IPS-18c (cell line): ENCODE measurements at regions not wholly inside any gene's neighbourhood (a gene's known extent, or its start where the extent isn't known, plus 50 kb on each side); places are given as distances from the start of the nearest gene placed in this dataset.
"Not testable (repeated sequence)": the region's sequence is repeated elsewhere in the genome, so short reads cannot be mapped to it uniquely, and the experiment has no call there.

ENCODE experiments used
- H3K4me3 ChIP-seq: 2 replicates; pipeline ENCODE4 v1.7.0; 2013; ENCODE audit warnings: low read depth, mild to moderate bottlenecking, low read length, moderate library complexity; ENCODE audit not compliant: insufficient read depth
- H3K9me3 ChIP-seq: one replicate; pipeline ENCODE4 v1.6.1; 2013; ENCODE audit warnings: mild to moderate bottlenecking, low read length, moderate library complexity; ENCODE audit not compliant: control insufficient read depth, insufficient read depth

DNA sequence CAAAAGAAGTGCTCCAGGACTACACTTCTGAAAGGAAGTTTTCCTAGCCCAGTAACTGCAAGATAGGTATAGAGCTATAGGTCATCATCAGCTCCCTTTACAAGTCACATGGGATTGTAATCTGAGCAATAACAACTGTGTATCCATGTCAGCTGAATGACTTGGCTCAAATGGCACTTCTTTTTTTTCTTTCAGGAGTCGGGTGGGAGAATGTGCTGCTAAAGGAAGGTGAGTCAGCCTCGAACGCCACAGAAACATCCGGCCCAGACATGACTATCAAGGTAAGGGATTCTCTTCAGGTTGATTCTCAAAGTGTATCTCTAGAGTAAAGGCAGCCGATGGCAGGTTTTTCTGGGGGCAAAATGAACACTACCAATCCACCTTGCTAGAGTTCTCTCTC, 192.2 kb downstream of the C9orf152 start:
- Histone ChIP-seq H3K9me3 (no peaks in the 10 kb centered on the region), H3K4me3 (no peak overlapping the region)

DNA sequence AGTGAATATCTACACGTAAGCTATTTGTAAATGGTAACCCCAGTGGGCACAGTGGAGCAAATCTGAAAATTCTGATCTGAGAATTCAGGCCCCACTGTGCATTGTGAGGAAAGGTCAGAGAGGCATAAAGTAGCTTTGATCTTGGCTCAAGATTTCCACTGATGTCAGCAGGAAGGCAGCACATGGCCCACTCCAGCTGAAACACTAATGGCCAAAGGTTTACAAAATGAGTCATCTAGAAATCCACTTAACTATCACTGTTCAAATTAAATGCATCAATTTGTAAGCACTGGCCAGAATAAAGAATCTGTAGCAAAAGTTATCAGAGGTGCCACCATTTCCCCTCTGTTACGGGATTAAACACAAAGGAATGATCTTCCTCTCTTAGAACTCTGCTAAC, 191.6 kb downstream of the C9orf152 start:
- H3K4me3 ChIP-seq = no peak overlapping the region
- H3K9me3 ChIP-seq = no peaks in the 10 kb centered on the region

DNA sequence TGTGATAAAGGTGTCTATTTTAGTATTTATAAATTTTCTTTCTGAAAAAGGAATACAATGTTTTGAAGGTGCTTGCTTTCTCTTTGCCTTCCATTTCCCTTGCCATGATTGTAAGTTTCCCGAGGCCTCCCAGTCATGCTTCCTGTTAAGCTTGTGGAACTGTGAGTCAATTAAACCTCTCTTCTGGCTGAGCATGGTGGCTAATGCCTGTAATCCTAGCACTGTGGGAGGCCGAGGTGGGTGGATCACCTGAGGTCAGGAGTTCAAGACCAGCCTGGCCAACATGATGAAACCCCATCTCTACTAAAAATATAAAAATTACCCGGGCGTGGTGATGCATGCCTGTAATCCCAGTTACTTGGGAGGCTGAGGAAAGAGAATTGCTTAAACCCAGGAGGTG, 187.7 kb downstream of the C9orf152 start:
- H3K9me3 ChIP-seq, H3K4me3 ChIP-seq: not testable (repeated sequence)

DNA sequence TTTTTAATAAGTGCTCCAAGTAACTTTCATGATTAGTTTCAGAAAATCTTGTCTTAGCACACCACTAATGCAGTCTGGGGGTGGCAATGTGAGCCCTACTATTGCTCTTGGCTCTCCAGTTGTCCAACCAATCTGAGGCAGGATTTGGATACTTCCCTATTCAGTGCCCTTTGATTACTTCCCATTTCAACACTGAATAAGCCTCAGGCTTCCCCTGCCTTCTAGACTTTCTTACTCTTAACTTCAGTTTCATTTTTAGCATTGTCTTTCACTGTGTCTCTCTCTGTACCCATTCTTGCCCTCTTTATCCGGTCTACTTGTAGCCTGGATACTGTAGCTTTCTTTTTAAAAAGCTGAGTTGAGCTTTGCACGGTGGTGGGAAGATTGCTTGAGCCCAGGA, 186.1 kb downstream of the C9orf152 start:
- Histone ChIP-seq H3K4me3 (no peak overlapping the region), H3K9me3 (no peaks in the 10 kb centered on the region)

DNA sequence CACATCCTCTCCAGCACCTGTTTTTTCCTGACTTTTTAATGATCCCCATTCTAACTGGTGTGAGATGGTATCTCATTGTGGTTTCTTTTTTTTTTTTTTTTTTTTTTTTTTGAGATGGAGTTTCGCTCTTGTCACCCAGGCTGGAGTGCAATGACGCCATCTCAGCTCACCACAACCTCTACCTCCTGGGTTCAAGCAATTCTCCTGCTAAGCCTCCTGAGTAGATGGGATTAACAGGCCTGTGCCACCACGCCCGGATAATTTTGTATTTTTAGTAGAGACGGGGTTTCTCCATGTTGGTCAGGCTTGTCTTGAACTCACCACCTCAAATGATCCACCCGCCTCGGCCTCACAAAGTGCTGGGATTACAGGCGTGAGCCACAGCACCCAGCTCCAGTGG, 184.7 kb downstream of the C9orf152 start:
- not testable (repeated sequence) for H3K4me3 ChIP-seq, H3K9me3 ChIP-seq

DNA sequence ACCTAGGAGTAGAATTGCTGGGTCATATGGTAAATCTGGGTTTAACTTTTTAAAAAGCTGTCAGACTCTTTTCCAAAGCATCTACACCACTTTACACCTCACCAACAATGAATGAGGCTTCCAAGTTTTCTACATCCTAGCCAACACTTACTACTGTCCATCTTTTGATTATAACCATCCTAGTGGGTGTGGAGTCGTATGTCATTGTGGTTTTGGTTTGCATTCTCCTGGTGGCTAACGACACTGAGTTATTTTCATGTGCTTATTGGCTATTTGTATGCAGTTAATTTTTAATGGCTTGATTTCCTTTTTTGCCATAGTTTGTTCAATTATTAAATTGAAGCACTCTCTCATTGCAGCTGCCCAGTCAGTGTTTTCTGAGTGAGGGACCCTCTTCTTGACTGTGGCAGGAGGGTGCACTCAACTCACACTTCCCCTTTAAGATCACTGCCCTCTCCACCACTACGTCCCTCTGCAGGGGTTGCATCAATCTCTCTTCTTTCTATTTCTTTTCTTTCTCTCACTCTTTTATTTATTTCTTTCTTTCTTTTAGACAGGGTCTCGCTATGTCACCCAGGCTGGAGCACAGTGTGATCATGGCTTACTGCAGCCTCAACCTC, 182.3 kb downstream of the C9orf152 start:
- no peaks in the 10 kb centered on the region for H3K9me3 ChIP-seq
- no peak overlapping the region for H3K4me3 ChIP-seq

DNA sequence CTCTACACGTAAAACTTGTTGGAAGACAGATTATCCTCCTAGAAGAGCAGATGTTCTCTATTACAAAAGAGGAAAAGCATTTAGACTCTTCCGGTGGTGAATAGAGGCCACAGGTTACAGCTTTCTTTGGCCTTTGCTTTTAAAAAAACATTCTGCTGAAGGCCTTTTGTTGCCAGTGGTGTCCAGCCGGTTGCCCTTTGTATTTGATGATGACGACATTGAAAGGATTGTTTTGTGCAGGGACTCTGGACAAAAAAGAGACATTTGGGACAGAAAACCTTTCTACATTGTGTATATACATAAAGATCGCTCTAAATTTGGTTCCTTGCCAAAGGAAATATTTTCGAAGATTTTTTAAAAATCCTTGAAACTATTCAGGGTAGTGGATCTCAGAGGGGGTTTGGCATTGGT, 180.3 kb downstream of the C9orf152 start:
- no peaks in the 10 kb centered on the region for H3K9me3 ChIP-seq
- no peak overlapping the region for H3K4me3 ChIP-seq

DNA sequence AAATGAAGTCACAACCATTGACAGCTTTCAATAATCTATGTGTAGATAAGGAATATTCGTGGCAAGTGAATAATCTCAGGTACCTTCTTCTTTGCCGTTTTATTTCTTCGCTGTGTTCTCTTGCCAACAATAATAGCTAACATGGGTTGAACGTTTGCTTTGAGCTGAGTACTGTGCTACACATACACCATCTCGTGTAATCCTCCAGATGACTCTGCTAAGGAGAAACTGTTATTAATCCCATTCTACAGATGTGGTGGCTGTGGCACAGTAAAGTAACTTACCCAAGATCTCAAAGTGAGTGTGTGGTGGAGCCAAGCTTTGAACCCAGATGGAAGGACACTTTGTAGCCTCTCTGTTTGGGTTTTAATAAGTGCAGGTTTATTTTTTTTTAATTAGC, 179.7 kb downstream of the C9orf152 start:
- no peaks in the 10 kb centered on the region for H3K9me3 ChIP-seq
- no peak overlapping the region for H3K4me3 ChIP-seq

DNA sequence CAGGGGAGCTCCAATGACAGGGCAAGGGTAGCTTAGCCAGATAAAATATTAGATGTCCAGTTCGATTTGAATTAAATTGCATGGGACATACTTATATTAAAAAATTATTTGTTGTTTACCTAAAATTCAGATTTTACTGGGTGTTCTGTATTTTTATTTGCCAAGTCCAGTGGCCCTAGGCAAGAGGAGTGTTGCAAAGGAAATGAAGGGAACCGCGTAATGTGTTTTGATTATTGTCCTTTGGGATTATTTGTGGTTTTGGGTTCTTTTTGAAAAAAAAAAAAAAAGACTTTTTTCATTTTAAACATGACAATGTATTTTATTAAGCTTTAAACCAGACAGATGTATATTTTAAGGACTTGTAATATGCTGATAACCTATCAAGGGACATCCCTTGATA, 179.3 kb downstream of the C9orf152 start:
- Histone ChIP-seq H3K4me3 (no peak overlapping the region), H3K9me3 (no peaks in the 10 kb centered on the region)

DNA sequence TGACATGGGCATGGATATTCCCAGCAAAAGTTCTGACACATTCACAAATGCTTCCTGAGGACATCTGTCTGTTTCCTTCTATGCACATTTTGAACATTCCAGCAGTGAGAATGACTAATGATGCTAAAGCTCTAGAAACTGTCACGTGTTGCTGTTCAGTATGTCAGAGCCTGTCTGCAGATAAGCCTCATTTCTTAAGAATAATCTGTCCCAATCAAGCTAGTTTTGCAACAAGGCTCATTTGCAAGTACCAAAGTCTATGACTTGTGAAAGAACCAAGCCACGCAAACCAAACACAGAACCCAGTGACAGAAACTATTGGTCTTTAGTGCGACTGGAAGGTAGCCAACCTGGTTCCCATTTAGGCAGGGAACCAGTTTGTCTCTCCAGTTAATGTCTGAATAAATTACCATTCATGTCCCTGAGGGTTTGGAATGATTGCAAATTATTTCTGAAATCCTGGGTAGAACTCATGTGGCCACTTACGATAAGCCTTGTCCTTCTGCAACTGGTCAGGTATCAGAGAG, 178.5 kb downstream of the C9orf152 start:
- Histone ChIP-seq H3K9me3 (no peaks in the 10 kb centered on the region), H3K4me3 (no peak overlapping the region)

DNA sequence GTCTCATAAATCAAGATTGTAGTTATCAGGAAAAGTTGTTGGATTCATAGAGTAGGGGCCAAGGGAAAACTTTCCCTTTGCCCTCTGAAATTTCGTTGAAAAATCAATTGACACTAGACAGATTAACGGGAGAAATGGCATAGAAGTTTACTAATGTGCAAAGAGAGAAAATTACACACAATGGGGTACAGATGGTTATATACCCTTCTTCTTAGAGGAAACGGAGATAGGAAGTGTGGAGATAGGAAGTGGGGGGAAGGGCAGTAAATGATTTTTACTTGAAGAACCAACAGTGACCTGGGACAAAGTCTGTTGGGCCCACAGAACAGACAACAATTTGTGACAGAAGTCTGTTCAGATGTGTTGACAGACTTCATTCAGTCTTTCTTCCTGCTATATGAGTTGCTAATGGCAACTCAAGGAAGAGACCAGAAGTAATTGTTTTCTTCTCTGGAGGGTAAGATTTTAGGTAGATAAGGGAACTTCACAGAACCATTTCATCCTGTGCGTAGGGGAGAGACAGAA, 177.9 kb downstream of the C9orf152 start:
- no peak overlapping the region for H3K4me3 ChIP-seq
- no peaks in the 10 kb centered on the region for H3K9me3 ChIP-seq

DNA sequence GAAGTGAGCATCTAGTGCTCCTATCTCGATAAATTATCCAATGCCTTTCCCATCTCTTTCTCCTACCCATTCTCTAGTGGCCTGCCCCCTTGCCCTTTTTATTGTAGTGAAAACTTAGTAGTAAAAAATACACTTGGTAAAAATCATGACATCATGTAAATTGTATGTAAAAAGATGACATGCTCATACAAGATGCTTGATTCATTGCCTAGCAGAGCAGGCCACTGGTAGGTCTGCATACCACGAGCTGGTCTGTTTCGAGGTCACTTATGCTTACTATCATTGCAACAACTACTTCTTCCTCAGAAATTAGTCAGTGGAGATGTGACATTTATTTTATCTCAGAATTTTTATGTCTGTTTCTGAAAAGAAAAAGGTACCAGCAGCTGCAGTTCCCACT, 177.3 kb downstream of the C9orf152 start:
- Histone ChIP-seq H3K9me3 (no peaks in the 10 kb centered on the region), H3K4me3 (no peak overlapping the region)

DNA sequence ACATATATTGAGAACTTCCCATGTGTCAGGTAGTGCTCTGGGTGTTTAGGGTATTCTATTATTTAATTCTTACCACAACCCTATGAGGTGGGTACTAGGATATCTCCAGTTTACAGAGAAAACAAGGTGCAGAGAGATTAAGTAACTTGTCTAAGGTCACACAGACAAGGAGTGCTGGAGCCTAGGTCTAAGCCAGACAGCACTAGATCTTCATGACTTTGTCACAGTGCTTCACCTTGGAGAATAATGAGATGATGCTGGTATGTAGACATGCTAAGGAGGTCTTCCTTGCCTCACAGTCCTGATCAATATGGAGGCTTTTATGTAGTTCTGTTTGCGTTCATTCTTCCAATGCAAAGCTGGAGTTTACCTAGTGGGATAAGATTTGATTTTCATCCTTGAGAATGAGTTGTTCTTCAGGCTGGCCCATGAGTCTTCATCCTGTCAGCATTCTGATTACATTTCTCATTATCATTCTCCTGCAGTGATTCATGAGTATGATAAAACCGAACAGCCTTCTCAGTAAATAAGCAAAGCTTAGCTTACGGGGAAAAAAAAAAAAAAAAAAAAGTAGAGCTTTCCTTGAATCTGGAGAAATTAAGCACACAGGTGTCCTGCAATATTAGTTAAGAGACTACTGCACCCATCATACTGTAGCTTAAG, 176.3 kb downstream of the C9orf152 start:
- Histone ChIP-seq H3K9me3 (no peaks in the 10 kb centered on the region), H3K4me3 (no peak overlapping the region)

DNA sequence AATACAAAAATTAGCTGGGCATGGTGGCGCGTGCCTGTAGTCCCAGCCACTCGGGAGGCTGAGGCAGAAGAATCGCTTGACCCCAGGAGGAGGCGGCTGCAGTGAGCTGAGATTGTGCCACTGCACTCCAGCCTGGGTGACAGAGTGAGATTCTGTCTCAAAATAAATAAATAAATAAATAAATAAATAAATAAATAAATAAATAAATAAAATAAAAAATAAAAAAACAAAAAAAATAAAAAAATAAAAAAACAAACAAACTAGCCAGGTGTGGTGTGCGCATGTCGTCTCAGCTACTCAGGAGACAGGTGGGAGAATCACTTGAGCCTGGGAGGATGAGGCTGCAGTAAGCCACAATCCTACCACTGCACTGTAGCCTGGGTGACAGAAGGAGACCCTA, 175.4 kb downstream of the C9orf152 start:
- not testable (repeated sequence) for H3K4me3 ChIP-seq, H3K9me3 ChIP-seq

DNA sequence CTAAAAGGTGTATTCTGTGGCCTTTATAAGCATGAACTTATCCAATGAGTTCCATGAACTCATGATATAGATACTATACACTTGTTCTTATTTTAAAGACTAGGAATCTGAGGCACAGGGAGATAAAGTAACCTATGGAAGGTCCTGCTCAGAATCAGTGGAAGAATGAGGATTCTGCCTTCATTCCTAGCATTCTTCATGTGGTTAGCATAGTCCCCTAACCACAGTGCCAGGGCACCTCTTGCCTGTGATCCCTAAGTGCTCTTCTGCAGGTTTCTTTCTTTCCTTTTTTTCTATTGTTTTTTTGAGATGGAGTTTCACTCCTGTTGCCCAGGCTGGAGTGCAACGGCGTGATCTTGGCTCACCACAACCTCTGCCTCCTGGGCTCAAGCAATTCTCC, 174.1 kb downstream of the C9orf152 start:
- H3K4me3 ChIP-seq = no peak overlapping the region
- no peaks in the 10 kb centered on the region for H3K9me3 ChIP-seq

DNA sequence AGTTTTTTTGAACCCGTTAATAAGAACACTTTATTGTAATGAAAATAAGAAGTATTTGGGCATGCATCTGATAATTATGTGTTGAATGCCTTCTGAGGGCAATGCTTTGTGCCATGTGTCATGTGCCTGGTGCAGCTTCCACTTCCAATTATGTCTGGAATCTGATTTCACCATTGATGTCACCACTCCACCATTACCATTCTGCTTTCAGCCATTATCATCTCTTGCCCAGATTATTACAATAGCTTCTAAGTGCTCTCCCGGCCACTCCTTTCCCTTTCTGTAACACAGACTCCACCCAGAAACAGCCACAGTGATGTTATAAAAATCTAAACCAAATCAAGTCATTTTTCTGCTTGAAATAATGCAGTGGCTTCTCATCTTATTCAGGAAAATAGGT, 171.7 kb downstream of the C9orf152 start:
- Histone ChIP-seq H3K9me3 (no peaks in the 10 kb centered on the region), H3K4me3 (no peak overlapping the region)

DNA sequence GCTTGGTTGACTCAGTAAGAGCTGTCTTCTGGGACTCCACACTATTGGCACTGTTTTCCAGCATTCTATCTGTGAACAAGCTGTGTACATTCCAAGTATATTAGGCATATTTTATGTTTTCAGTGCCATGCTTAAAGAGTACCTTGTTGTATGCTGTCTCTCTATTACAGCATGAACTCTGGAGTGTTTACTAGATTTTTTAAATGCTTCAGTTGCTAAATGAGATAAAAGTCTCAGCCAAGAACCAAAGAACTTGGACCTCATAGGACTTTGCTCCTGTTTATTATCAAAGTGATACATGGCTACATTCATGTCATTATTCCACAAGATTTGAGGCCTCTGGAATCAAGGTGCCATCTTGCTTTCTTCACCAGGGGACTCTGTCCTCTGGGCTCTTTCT, 167.2 kb downstream of the C9orf152 start:
- Histone ChIP-seq H3K4me3 (no peak overlapping the region), H3K9me3 (no peaks in the 10 kb centered on the region)

DNA sequence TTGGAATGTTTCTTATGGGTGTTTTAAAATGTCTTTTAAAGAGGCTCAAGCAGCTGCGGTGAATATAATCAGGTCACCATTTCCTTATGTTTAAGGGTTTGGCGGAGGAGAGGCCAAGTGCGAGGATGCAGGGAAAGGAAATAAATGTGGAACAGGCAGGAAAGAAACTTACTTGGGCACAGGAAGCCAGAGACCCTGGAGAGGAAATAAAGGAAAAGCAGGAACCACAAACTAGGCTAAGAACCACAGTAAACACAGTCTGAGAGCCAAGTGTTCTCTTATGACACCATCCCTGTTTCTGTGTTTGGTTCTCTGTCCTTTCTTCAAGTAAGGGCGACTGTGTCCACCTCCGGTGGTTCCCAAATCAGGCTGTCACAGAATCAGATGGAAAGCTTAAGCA, 166.5 kb downstream of the C9orf152 start:
- Histone ChIP-seq H3K9me3 (no peaks in the 10 kb centered on the region), H3K4me3 (no peak overlapping the region)
